A673 (cell line): ENCODE measurements at regions not wholly inside any gene's neighbourhood (a gene's known extent, or its start where the extent isn't known, plus 50 kb on each side); places are given as distances from the start of the nearest gene placed in this dataset.

Source experiments
- CTCF ChIP-seq: fragments of 300-800, 200-600 bp; sonication (generic); conservative IDR thresholded peaks from 2 replicates; pipeline ENCODE4 v1.5.1; 2017; ENCODE audit warnings: low read depth, mild to moderate bottlenecking, antibody characterized with exemption, low read length, moderate library complexity, mixed read lengths
- EZH2 ChIP-seq: fragments of 200-600 bp; sonication (generic); IDR thresholded peaks from 2 replicates; pipeline ENCODE4 v1.6.1; 2017; ENCODE audit warnings: borderline replicate concordance, low read depth, mild to moderate bottlenecking, mixed read lengths, antibody characterized with exemption, low read length; ENCODE audit not compliant: poor library complexity, severe bottlenecking

DNA sequence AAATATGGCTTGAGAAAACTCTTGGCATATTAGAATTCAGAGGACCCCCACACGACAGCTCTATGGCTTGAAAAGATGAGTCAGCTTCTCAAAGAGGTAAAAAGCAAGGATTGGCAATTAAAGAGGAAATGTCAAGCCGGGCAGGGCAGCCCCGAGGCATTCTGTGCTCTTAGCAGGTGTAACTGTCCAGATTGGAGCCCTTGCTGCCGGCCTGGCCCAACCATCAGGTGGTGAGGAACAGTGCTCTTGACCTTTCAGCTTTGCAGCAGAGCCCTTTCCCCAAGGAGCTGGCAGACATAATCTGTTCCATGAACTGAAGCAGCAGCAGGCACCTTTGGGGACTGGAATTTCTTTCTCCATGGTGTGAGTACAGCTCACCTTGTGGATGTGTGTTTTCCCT lies 287.8 kb downstream of the UTP18 start:
- TF ChIP-seq EZH2 (no peak), CTCF (no peak)
